OCI-LY7 (cell line): ENCODE measurements at regions not wholly inside any gene's neighbourhood (a gene's known extent, or its start where the extent isn't known, plus 50 kb on each side); places are given as distances from the start of the nearest gene placed in this dataset.

Experiments used
- BruUV-seq: library from RNA; stranded (reverse); fragments of 400-500 nt; replicated peaks from 2 replicates; lab custom pipeline; 2021; lab: Mats Ljungman, UMichigan
- CTCF ChIA-PET: fragments of 300-600 bp; sonication (Branson Sonifier 250); formaldehyde crosslinking; loops from one replicate; lab custom pipeline; 2022; ENCODE audit warnings: antibody characterized with exemption; ENCODE audit not compliant: unreplicated experiment; lab: Charles Lee
- POLR2A ChIA-PET: fragments of 300-600 bp; sonication (Branson Sonifier 250); formaldehyde crosslinking; loops from one replicate; lab custom pipeline; 2022; ENCODE audit warnings: antibody characterized with exemption; lab: Charles Lee
- DNase-seq: peaks from one replicate; pipeline ENCODE4 v3.0.0-alpha.2; 2015; ENCODE audit warnings: low spot score
- H2AFZ ChIP-seq: fragments of 200-600 bp; sonication (generic), shearing (Covaris generic); 2 replicates; pipeline ENCODE4 v1.6.1; 2014; ENCODE audit warnings: mild to moderate bottlenecking, antibody characterized with exemption, low read length, moderate library complexity
- H3K27ac ChIP-seq: fragments of 200-600 bp; sonication (generic); 2 replicates; pipeline ENCODE4 v1.5.1; 2014; ENCODE audit warnings: mixed run types, low read depth, mild to moderate bottlenecking, moderate library complexity, low read length, inconsistent platforms; ENCODE audit not compliant: poor library complexity, severe bottlenecking
- H3K36me3 ChIP-seq: fragments of 200-600 bp; sonication (generic); 2 replicates; pipeline ENCODE4 v1.6.1; 2014; ENCODE audit warnings: mild to moderate bottlenecking, antibody characterized with exemption, low read length, moderate library complexity, mixed read lengths; ENCODE audit not compliant: insufficient read depth
- H3K4me1 ChIP-seq: fragments of 200-600 bp; sonication (generic); 2 replicates; pipeline ENCODE4 v1.5.1; 2014; ENCODE audit warnings: mild to moderate bottlenecking, low read length; ENCODE audit not compliant: insufficient read depth, poor library complexity, severe bottlenecking
- H3K4me2 ChIP-seq: fragments of 200-600 bp; sonication (generic); 2 replicates; pipeline ENCODE4 v1.6.1; 2014; ENCODE audit warnings: mild to moderate bottlenecking, low read length
- H3K4me3 ChIP-seq: fragments of 200-600 bp; sonication (generic); 2 replicates; pipeline ENCODE4 v1.5.1; 2014; ENCODE audit warnings: mild to moderate bottlenecking, low read depth, low read length; ENCODE audit not compliant: poor library complexity, severe bottlenecking
- H3K79me2 ChIP-seq: fragments of 200-600 bp; sonication (generic); 2 replicates; pipeline ENCODE4 v1.6.1; 2016; ENCODE audit warnings: low read depth, mild to moderate bottlenecking, low read length, moderate library complexity, mixed read lengths; ENCODE audit not compliant: insufficient read depth
- H3K9me2 ChIP-seq: fragments of 200-600 bp; sonication (generic); 2 replicates; pipeline ENCODE4 v1.6.1; 2016; ENCODE audit warnings: mild to moderate bottlenecking, low read length, mixed read lengths; ENCODE audit not compliant: insufficient read depth
- H3K9me3 ChIP-seq: fragments of 200-600 bp; sonication (generic); 2 replicates; pipeline ENCODE4 v1.6.1; 2014; ENCODE audit warnings: mild to moderate bottlenecking, mixed run types, low read length, mixed read lengths
- H4K20me1 ChIP-seq: fragments of 200-600 bp; sonication (generic); 2 replicates; pipeline ENCODE4 v1.6.1; 2014; ENCODE audit warnings: mild to moderate bottlenecking, antibody characterized with exemption, low read length, moderate library complexity, mixed read lengths; ENCODE audit not compliant: insufficient read depth
- EZH2phosphoT487 ChIP-seq: fragments of 200-600 bp; sonication (generic); IDR thresholded peaks from 2 replicates; pipeline ENCODE4 v1.6.1; 2018; ENCODE audit warnings: low read depth, borderline replicate concordance, mild to moderate bottlenecking, mixed run types, antibody characterized with exemption, low read length, moderate library complexity, mixed read lengths
- intact Hi-C: fragments of 100-400 bp; cut with micrococcal nuclease; formaldehyde crosslinking; loops from one replicate; pipeline ENCODE4 v1.10.0; 2022; ENCODE audit not compliant: unreplicated experiment
- TF ChIP-seq, protein P1 (sequence below): fragments of 200-600 bp; sonication (generic); conservative IDR thresholded peaks from 2 replicates; pipeline ENCODE4 v1.5.1; 2014; ENCODE audit warnings: mild to moderate bottlenecking, antibody characterized with exemption, low read length, moderate library complexity, mixed read lengths

DNA sequence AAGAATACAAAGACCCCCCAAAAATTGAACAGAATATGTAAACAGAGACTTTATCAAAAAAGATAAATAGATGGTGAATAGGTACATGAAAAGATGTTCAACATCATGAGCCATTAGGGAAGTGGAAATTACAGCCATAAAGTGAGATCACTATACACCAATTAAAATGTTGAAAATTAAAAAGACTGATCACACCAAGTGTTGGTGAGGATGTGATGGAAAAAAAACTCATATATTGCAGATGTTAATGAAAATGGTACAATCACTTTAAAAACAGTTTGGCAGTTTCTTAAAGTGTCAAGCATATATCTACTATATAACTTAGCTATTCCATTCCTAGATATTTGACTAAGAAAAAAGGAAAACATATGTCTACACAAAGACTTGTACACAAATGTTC is 280.5 kb downstream of the DHX35 start:
- Histone ChIP-seq H3K4me3 (no peak overlapping the region), H3K4me1 (no peaks in the 10 kb centered on the region), H3K27ac (no peak overlapping the region), H3K4me2 (no peak overlapping the region), H3K36me3 (no peaks in the 10 kb centered on the region), H3K9me2 (no peaks in the 10 kb centered on the region), H3K79me2 (no peaks in the 10 kb centered on the region), H2AFZ (no peak overlapping the region), H3K9me3 (no peaks in the 10 kb centered on the region), H4K20me1 (no peaks in the 10 kb centered on the region)
- DNase-seq = no peak
- POLR2A ChIA-PET = interaction anchor here (0.7 kb wide), 1 partner anchor 11 kb away, joined by 3 read pairs; no protein-coding TSS in a partner anchor
- no TSS peak for BruUV-seq
- TF ChIP-seq, protein P1, sequence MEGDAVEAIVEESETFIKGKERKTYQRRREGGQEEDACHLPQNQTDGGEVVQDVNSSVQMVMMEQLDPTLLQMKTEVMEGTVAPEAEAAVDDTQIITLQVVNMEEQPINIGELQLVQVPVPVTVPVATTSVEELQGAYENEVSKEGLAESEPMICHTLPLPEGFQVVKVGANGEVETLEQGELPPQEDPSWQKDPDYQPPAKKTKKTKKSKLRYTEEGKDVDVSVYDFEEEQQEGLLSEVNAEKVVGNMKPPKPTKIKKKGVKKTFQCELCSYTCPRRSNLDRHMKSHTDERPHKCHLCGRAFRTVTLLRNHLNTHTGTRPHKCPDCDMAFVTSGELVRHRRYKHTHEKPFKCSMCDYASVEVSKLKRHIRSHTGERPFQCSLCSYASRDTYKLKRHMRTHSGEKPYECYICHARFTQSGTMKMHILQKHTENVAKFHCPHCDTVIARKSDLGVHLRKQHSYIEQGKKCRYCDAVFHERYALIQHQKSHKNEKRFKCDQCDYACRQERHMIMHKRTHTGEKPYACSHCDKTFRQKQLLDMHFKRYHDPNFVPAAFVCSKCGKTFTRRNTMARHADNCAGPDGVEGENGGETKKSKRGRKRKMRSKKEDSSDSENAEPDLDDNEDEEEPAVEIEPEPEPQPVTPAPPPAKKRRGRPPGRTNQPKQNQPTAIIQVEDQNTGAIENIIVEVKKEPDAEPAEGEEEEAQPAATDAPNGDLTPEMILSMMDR = no peak
- TF ChIP-seq EZH2phosphoT487 = no peak
- CTCF ChIA-PET = no interaction called here
- intact Hi-C loops = no loop called here

GRCh38 chr20:39234520-39235095 is 272.5 kb downstream of the DHX35 start:
- Histone ChIP-seq H3K4me2 (no peak overlapping the region), H3K9me3 (no peaks in the 10 kb centered on the region), H3K4me1 (no peaks in the 10 kb centered on the region), H3K79me2 (no peaks in the 10 kb centered on the region), H3K27ac (no peak overlapping the region), H3K9me2 (no peaks in the 10 kb centered on the region), H3K36me3 (no peaks in the 10 kb centered on the region), H4K20me1 (no peaks in the 10 kb centered on the region), H3K4me3 (no peak overlapping the region), H2AFZ (no peak overlapping the region)
- CTCF ChIA-PET = no interaction called here
- TF ChIP-seq EZH2phosphoT487 = no peak
- TF ChIP-seq, protein P1 = no peak
- no TSS peak for BruUV-seq
- DNase-seq = no peak
- POLR2A ChIA-PET = no interaction called here
- intact Hi-C loops = no loop called here

GRCh38 chr20:39233755-39234154 is 271.6 kb downstream of the DHX35 start:
- no peak overlapping the region for H3K27ac ChIP-seq
- no peaks in the 10 kb centered on the region for H3K36me3 ChIP-seq
- H3K4me2 ChIP-seq = no peak overlapping the region
- no peaks in the 10 kb centered on the region for H4K20me1 ChIP-seq
- no peaks in the 10 kb centered on the region for H3K9me2 ChIP-seq
- no peak overlapping the region for H2AFZ ChIP-seq
- H3K9me3 ChIP-seq = no peaks in the 10 kb centered on the region
- TF ChIP-seq, protein P1 = no peak
- no peak for TF ChIP-seq EZH2phosphoT487
- intact Hi-C loops = no loop called here
- BruUV-seq = no TSS peak
- H3K4me3 ChIP-seq = no peak overlapping the region
- POLR2A ChIA-PET = no interaction called here
- no peaks in the 10 kb centered on the region for H3K79me2 ChIP-seq
- CTCF ChIA-PET = no interaction called here
- no peak for DNase-seq
- H3K4me1 ChIP-seq = no peaks in the 10 kb centered on the region
